Activated T-helper 1 cell treated with anti-CD3 and anti-CD28 coated beads, Interleukin-12 subunit alpha, Interleukin-12 subunit beta, Interleukin-2, Interleukin-4 antibody, amounts not matched to agents 30 ng/mL and 10 ng/mL and 1 ng/mL, durations not matched to agents 14 hours and 24 hours and 36 hours (primary cell): ENCODE measurements at regions not wholly inside any gene's neighbourhood (a gene's known extent, or its start where the extent isn't known, plus 50 kb on each side); places are given as distances from the start of the nearest gene placed in this dataset.

Source experiments
- DNase-seq: peaks from one replicate; pipeline ENCODE4 v3.0.0; 2021; ENCODE audit warnings: low spot score
- H3K27ac Mint-ChIP-seq: one replicate; pipeline ENCODE4 v1.8.0; 2021; ENCODE audit warnings: mild to moderate bottlenecking, mixed read lengths
- H3K27me3 Mint-ChIP-seq: one replicate; pipeline ENCODE4 v1.8.0; 2022; ENCODE audit warnings: mild to moderate bottlenecking, moderate library complexity, mixed read lengths; ENCODE audit not compliant: insufficient read depth
- H3K36me3 Mint-ChIP-seq: one replicate; pipeline ENCODE4 v1.8.0; 2021; ENCODE audit warnings: low read depth, mixed read lengths
- H3K4me1 Mint-ChIP-seq: one replicate; pipeline ENCODE4 v1.8.0; 2021; ENCODE audit warnings: low read depth, mixed read lengths
- H3K4me3 Mint-ChIP-seq: one replicate; pipeline ENCODE4 v1.8.0; 2021; ENCODE audit warnings: mild to moderate bottlenecking, moderate library complexity, mixed read lengths
- H3K9me3 Mint-ChIP-seq: one replicate; pipeline ENCODE4 v1.8.0; 2021; ENCODE audit warnings: mixed read lengths
- intact Hi-C: fragments of 100-400 bp; cut with micrococcal nuclease; formaldehyde crosslinking; loops from one replicate; pipeline ENCODE4 v1.15.1; 2024

DNA sequence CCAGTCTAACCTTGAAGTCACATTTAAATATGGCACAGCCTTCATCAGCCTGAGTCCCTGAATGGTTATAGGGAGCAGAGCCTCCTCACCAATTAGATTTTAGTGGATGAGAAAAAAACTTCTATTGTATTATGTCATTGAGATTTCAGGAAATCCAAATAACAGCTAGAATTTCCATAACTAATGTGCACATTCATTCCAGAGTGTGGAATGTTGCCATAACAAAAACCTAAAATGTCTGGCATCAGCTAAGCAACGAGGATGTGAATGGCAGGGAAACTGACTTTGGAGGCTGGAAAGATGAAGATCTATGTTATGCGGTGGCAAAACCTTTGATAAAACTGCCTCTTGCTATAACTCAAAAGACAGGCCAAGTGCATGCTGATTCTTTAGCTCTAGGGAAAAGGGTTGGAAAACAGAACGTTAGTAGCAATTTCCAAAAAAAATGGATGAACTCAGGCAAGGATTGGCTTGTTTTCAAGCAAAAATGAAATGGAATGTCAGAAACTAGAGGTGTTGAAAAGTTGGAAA is 91.3 kb upstream of the NFIB start:
- no peaks in the 10 kb centered on the region for H3K4me1 Mint-ChIP-seq
- no peak for DNase-seq
- H3K9me3 Mint-ChIP-seq = no peaks in the 10 kb centered on the region
- no peaks in the 10 kb centered on the region for H3K36me3 Mint-ChIP-seq
- no peak overlapping the region for H3K27ac Mint-ChIP-seq
- intact Hi-C loops = no loop called here
- H3K27me3 Mint-ChIP-seq = no peaks in the 10 kb centered on the region
- H3K4me3 Mint-ChIP-seq = no peak overlapping the region

- H3K27me3 Mint-ChIP-seq = no peaks in the 10 kb centered on the region
- no peak for DNase-seq
- H3K27ac Mint-ChIP-seq = no peak overlapping the region
- H3K4me1 Mint-ChIP-seq = no peaks in the 10 kb centered on the region
- no peak overlapping the region for H3K4me3 Mint-ChIP-seq
- no peaks in the 10 kb centered on the region for H3K9me3 Mint-ChIP-seq
- intact Hi-C loops = no loop called here
- H3K36me3 Mint-ChIP-seq = no peaks in the 10 kb centered on the region
Observed at GRCh38 chr9:14403081-14403480, 89.1 kb upstream of the NFIB start.

DNA sequence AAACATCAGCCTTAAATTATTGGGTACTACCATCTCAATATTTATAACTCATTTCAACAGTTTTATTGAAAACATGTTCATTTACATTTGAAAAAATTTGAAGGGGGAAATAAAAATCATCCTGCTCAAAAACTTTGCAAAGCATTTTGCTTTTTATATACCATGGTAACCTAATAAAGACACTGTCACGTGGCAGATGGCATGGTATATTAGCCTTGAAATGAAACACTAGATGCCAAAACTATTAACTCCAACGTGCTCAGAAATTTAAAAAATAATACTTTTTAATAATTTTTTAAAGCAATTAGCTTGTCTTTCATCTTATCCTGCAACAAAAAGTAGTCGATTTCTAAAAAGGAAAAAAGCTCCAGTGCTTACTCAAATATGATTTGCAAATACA is 88.6 kb upstream of the NFIB start:
- H3K4me1 Mint-ChIP-seq = no peaks in the 10 kb centered on the region
- no peak overlapping the region for H3K27ac Mint-ChIP-seq
- no peaks in the 10 kb centered on the region for H3K9me3 Mint-ChIP-seq
- no peak overlapping the region for H3K4me3 Mint-ChIP-seq
- no peaks in the 10 kb centered on the region for H3K27me3 Mint-ChIP-seq
- intact Hi-C loops = no loop called here
- no peak for DNase-seq
- no peaks in the 10 kb centered on the region for H3K36me3 Mint-ChIP-seq

DNA sequence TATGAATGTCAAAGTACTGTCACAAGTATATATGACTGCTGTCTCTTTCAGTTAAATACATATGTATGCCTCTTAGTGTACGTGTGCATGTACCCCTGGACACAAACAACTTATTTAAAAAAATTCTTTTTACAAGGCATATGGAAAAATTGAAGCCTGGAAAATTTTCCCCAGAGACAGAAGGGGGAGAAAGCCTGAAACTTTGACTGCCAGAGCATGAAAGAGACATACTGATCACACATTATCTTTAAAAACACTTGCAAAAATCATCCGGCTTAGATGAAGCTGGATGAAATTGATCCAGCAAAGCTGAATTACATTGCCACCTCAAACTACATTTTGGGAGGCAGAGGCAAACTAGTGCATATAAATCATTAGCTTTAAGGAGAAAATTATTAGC is 88.0 kb upstream of the NFIB start:
- intact Hi-C loops = no loop called here
- no peak for DNase-seq
- Mint-ChIP-seq H3K9me3 (no peaks in the 10 kb centered on the region), H3K4me1 (no peaks in the 10 kb centered on the region), H3K4me3 (no peak overlapping the region), H3K27ac (no peak overlapping the region), H3K36me3 (no peaks in the 10 kb centered on the region), H3K27me3 (no peaks in the 10 kb centered on the region)

DNA sequence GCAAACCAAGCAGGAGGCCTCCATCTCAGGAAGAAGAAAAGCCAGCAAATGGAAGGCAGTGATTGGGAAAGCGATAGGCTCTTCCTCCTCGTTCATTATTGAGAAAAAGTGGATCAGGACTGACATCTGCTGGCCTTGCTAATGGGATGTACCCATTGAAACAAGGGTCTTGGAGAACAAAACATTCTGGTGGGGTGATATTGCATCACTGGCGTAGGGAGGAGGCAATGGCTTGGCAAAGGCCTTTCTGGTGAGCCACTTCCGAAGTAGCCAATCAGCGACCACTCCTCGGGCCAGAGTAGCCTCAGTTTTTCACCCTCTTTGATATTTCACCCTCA is 86.7 kb upstream of the NFIB start:
- no peak overlapping the region for H3K4me3 Mint-ChIP-seq
- H3K27ac Mint-ChIP-seq = no peak overlapping the region
- intact Hi-C loops = no loop called here
- no peaks in the 10 kb centered on the region for H3K4me1 Mint-ChIP-seq
- H3K9me3 Mint-ChIP-seq = no peaks in the 10 kb centered on the region
- DNase-seq = no peak
- H3K36me3 Mint-ChIP-seq = no peaks in the 10 kb centered on the region
- H3K27me3 Mint-ChIP-seq = no peaks in the 10 kb centered on the region

DNA sequence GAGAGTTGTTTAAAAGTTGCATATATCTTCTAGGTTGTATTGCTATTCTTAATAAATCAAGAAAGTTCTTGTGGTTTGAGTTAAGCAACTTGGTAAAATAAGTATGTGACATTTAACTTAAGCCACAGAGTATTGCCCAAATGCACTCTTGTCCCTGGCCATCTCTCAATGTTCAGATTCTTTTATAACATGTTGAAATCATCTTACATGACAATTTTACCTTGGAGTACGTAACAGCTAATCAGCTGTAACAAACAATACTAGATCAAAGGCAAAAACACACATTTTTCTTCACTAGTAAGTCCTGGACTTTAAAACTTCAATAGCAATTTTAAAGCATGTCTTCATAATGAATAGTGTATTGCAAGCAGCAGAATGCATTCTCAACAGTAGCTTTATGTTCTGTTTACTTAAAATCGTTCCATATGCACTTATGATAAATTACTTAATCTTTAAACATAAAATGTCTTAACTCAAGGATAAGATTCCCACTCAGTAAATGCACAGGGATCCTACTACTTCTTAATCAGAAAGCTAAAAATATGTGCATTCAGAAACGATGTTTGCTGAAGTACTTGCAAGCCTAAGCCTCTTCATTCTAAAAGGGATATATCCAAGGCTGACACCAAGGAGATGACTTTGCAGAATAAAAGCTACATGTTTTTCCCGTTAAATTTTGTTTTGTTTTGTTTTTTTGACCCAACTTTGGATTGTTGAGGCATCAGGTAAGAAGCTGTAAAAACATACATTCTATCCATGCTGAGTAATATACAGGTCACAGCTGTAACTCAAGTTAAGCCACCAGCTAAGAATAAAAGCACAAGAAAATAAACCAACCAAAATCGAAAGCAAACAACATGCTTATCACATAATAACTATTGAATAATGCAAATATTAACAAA is 86.1 kb upstream of the NFIB start:
- H3K27ac Mint-ChIP-seq = no peak overlapping the region
- H3K4me3 Mint-ChIP-seq = no peak overlapping the region
- no peaks in the 10 kb centered on the region for H3K36me3 Mint-ChIP-seq
- intact Hi-C loops = no loop called here
- no peaks in the 10 kb centered on the region for H3K4me1 Mint-ChIP-seq
- no peak for DNase-seq
- no peaks in the 10 kb centered on the region for H3K27me3 Mint-ChIP-seq
- H3K9me3 Mint-ChIP-seq = no peaks in the 10 kb centered on the region

- H3K4me1 Mint-ChIP-seq = no peaks in the 10 kb centered on the region
- intact Hi-C loops = no loop called here
- DNase-seq = no peak
- no peak overlapping the region for H3K27ac Mint-ChIP-seq
- no peak overlapping the region for H3K4me3 Mint-ChIP-seq
- H3K36me3 Mint-ChIP-seq = no peaks in the 10 kb centered on the region
- no peaks in the 10 kb centered on the region for H3K9me3 Mint-ChIP-seq
- no peaks in the 10 kb centered on the region for H3K27me3 Mint-ChIP-seq
Observed at GRCh38 chr9:14398473-14398872, 84.5 kb upstream of the NFIB start.

GRCh38 chr9:14396171-14396570 is 82.2 kb upstream of the NFIB start:
- intact Hi-C loops = no loop called here
- H3K9me3 Mint-ChIP-seq = no peaks in the 10 kb centered on the region

GRCh38 chr9:14395317-14396082 is 81.6 kb upstream of the NFIB start:
- no peaks in the 10 kb centered on the region for H3K9me3 Mint-ChIP-seq
- no peaks in the 10 kb centered on the region for H3K4me1 Mint-ChIP-seq
- no peak for DNase-seq
- no peaks in the 10 kb centered on the region for H3K36me3 Mint-ChIP-seq
- intact Hi-C loops = no loop called here
- H3K4me3 Mint-ChIP-seq = no peak overlapping the region
- no peaks in the 10 kb centered on the region for H3K27me3 Mint-ChIP-seq
- H3K27ac Mint-ChIP-seq = no peak overlapping the region

More at GRCh38 chr9:14396171-14396570, 82.2 kb upstream of the NFIB start:
- Mint-ChIP-seq H3K4me1 (no peaks in the 10 kb centered on the region), H3K36me3 (no peaks in the 10 kb centered on the region), H3K27me3 (no peaks in the 10 kb centered on the region), H3K4me3 (no peak overlapping the region), H3K27ac (no peak overlapping the region)
- DNase-seq = no peak

DNA sequence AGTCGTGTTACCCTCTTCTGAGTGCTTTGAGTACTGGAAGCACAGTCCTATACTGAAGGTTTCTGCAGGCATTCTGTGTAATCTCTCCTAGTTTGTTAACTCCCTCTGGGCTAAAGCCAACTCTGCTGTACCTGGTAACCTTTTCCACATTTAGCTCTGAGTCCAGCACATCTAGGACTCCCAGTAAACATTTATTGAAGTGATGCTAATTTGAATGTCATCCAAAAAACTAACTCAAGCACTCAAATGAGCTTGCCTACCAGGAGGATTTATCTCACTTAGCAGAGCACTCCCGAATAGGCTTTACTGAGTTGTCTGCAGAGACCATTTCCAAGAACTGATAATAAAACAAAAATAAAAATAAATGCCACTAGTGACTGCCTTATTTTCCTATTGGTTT is 79.5 kb upstream of the NFIB start:
- no peak for DNase-seq
- H3K27me3 Mint-ChIP-seq = no peaks in the 10 kb centered on the region
- H3K4me3 Mint-ChIP-seq = no peak overlapping the region
- H3K9me3 Mint-ChIP-seq = no peaks in the 10 kb centered on the region
- H3K36me3 Mint-ChIP-seq = no peaks in the 10 kb centered on the region
- no peak overlapping the region for H3K27ac Mint-ChIP-seq
- intact Hi-C loops = no loop called here
- H3K4me1 Mint-ChIP-seq = no peaks in the 10 kb centered on the region

DNA sequence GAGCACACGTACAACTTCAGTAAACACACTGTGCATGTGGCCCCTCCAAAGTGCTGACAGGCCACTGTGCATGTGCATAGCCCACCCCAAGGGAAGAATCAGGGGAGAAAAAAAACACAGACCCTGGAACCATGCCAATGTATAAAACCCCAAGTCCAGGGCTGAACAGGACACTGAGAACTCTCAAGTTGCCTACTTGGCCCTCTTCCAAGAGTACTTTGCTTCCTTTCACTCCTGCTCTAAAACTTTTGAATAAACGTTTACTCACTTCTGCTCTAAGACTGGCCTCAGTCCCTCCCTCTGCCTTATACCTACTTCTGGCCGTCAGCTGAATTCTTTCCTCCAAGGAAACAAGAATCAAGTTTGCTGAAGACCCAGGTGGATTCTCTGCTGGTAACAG is 77.7 kb upstream of the NFIB start:
- DNase-seq = no peak
- Mint-ChIP-seq H3K27ac (no peak overlapping the region), H3K9me3 (no peaks in the 10 kb centered on the region), H3K4me1 (no peaks in the 10 kb centered on the region), H3K27me3 (no peaks in the 10 kb centered on the region), H3K36me3 (no peaks in the 10 kb centered on the region), H3K4me3 (no peak overlapping the region)
- intact Hi-C loops = no loop called here

- no peak for DNase-seq
- Mint-ChIP-seq H3K9me3 (no peaks in the 10 kb centered on the region), H3K27ac (no peak overlapping the region), H3K4me1 (no peaks in the 10 kb centered on the region), H3K36me3 (no peaks in the 10 kb centered on the region), H3K27me3 (no peaks in the 10 kb centered on the region), H3K4me3 (no peak overlapping the region)
- intact Hi-C loops = no loop called here
Observed at GRCh38 chr9:14389657-14390056, 75.7 kb upstream of the NFIB start.

DNA sequence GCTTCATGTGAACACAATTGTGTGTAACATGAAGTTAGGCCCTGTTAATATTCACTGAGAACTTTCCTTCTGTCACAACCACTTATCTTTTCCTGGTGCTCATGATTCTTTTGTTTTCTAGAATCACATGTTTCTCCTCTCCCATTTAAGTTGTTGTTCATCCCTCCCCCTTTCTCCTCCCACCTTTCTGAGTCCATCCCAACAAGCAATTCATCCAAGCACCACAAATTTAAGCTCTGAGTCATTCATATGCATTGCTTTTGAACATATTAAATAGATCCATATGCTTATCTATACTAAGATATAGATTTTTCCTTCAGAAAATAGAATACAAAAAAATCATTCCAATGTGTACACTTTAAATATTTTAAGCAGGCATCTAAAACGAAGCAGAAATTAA is 75.2 kb upstream of the NFIB start:
- no peaks in the 10 kb centered on the region for H3K4me1 Mint-ChIP-seq
- no peaks in the 10 kb centered on the region for H3K36me3 Mint-ChIP-seq
- no peak overlapping the region for H3K27ac Mint-ChIP-seq
- H3K4me3 Mint-ChIP-seq = no peak overlapping the region
- DNase-seq = no peak
- intact Hi-C loops = no loop called here
- no peaks in the 10 kb centered on the region for H3K9me3 Mint-ChIP-seq
- no peaks in the 10 kb centered on the region for H3K27me3 Mint-ChIP-seq
